Caco-2 (cell line): ENCODE measurements at regions not wholly inside any gene's neighbourhood (a gene's known extent, or its start where the extent isn't known, plus 50 kb on each side); places are given as distances from the start of the nearest gene placed in this dataset.

Source experiments
- BruUV-seq: library from RNA; stranded (reverse); fragments of 400-500 nt; replicated peaks from 2 replicates; lab custom pipeline; 2021; lab: Mats Ljungman, UMichigan
- CTCF ChIA-PET: fragments of 300-600 bp; sonication (Branson Sonifier 250); formaldehyde crosslinking; loops from one replicate; lab custom pipeline; 2022; ENCODE audit warnings: antibody characterized with exemption; lab: Charles Lee
- POLR2A ChIA-PET: fragments of 300-600 bp; sonication (Branson Sonifier 250); formaldehyde crosslinking; loops from one replicate; lab custom pipeline; 2022; ENCODE audit warnings: antibody characterized with exemption; lab: Charles Lee
- DNase-seq, 2 experiments: peaks; one replicate each; pipeline versions ENCODE4 v3.0.0 to v3.0.0-alpha.2; 2020 to 2022
- H3K27me3 ChIP-seq: replicated peaks from 2 replicates; pipeline ENCODE4 v1.6.0; 2011; ENCODE audit warnings: low read length; ENCODE audit not compliant: control insufficient read depth, insufficient read depth
- H3K36me3 ChIP-seq: 2 replicates; pipeline ENCODE4 v1.5.1; 2011; ENCODE audit warnings: low read length; ENCODE audit not compliant: control insufficient read depth, insufficient read depth
- H3K4me1 ChIP-seq: fragments of 250-450 bp; sonication (Bioruptor Pico); 2 replicates; pipeline ENCODE4 v1.5.1; 2020; ENCODE audit warnings: mild to moderate bottlenecking
- H3K4me3 ChIP-seq: 2 replicates; pipeline ENCODE4 v1.5.1; 2011; ENCODE audit warnings: low read depth, mild to moderate bottlenecking, control low read depth, low read length
- H3K9me3 ChIP-seq: fragments of 250-450 bp; sonication (Bioruptor Pico); 2 replicates; pipeline ENCODE4 v1.5.1; 2020; ENCODE audit warnings: mild to moderate bottlenecking, moderate library complexity
- H3K27ac Mint-ChIP-seq: one replicate; pipeline ENCODE4 v1.8.0; 2022; ENCODE audit warnings: mixed read lengths; ENCODE audit not compliant: unreplicated experiment
- H3K27me3 Mint-ChIP-seq: one replicate; pipeline ENCODE4 v1.8.0; 2022; ENCODE audit warnings: mixed read lengths; ENCODE audit not compliant: insufficient read depth, unreplicated experiment
- H3K36me3 Mint-ChIP-seq: one replicate; pipeline ENCODE4 v1.8.0; 2022; ENCODE audit warnings: mild to moderate bottlenecking, mixed read lengths; ENCODE audit not compliant: insufficient read depth, unreplicated experiment
- H3K4me1 Mint-ChIP-seq: one replicate; pipeline ENCODE4 v1.8.0; 2022; ENCODE audit warnings: low read depth, mixed read lengths; ENCODE audit not compliant: unreplicated experiment
- H3K4me3 Mint-ChIP-seq: one replicate; pipeline ENCODE4 v1.8.0; 2022; ENCODE audit warnings: mild to moderate bottlenecking, moderate library complexity, mixed read lengths; ENCODE audit not compliant: unreplicated experiment
- H3K9me3 Mint-ChIP-seq: one replicate; pipeline ENCODE4 v1.8.0; 2022; ENCODE audit warnings: mixed read lengths; ENCODE audit not compliant: unreplicated experiment
- intact Hi-C: fragments of 100-400 bp; cut with micrococcal nuclease; formaldehyde crosslinking; loops from one replicate; pipeline ENCODE4 v1.10.0; 2022; ENCODE audit not compliant: unreplicated experiment
- TF ChIP-seq, protein P1 (sequence below), 2 experiments: fragments of 200-600 bp in 1 of 2; IDR thresholded peaks; 1 replicate in 1 of 2; 2 replicates in 1 of 2; pipeline versions ENCODE4 v1.5.1 to v1.8.0; 2011 to 2022; ENCODE audit warnings: antibody characterized with exemption in 1 of 2, control low read depth in 1 of 2, inconsistent platforms in 1 of 2, low read depth in 1 of 2, low read length in 1 of 2, mild to moderate bottlenecking in 1 of 2, moderate library complexity in 1 of 2; ENCODE audit not compliant: insufficient read depth in 1 of 2, severe bottlenecking in 1 of 2, unreplicated experiment in 1 of 2

DNA sequence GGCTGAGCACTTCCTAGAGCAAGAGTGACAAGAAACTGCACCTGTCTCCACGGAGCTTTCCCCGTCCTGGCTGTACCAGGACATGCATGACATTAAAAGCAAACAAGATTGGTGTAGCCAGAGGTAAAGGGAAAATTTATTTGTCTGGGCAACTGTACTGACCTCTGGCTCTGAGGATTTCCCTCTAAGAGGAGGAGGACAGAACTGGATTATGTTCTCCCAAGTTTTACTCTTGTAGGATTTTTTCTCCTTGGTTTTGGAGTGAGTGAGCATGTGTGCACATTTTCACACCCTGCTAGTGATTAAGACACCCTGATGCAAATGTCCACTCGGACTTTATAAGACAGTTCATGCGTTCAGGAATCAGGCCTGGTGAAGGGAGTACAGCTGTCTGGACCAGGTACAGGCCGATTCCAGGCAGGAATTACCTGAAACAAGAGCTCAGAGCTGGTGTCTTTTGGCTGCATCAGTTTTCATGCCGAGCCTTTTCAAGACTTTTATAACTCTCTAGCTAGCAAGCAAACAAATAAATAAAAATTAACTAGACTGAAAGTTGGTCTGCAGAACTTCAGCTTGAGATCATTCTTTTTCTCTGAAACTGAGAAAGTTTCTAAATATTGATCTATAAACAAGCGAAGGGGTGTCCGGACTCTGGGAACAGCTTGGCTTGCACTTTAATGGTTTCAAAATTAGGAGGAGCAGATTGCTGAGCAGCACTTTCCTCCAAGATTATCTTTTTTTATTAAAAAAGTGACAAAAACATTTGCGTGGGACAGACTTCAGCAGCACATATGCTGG lies 51.3 kb upstream of the SPRY1 start:
- Histone ChIP-seq H3K9me3 (no peaks in the 10 kb centered on the region), H3K4me1 (peaks cover 24% of the 10 kb centered on the region), H3K27me3 (no peaks in the 10 kb centered on the region), H3K4me3 (no peak overlapping the region), H3K36me3 (no peaks in the 10 kb centered on the region)
- no peak for DNase-seq
- intact Hi-C loops, result no loop called here
- H3K27ac Mint-ChIP-seq, result no peak overlapping the region
- POLR2A ChIA-PET, result no interaction called here
- no peak overlapping the region for H3K4me3 Mint-ChIP-seq
- peaks cover 4% of the 10 kb centered on the region for H3K36me3 Mint-ChIP-seq
- no TSS peak for BruUV-seq
- no peaks in the 10 kb centered on the region for H3K27me3 Mint-ChIP-seq
- no peaks in the 10 kb centered on the region for H3K9me3 Mint-ChIP-seq
- CTCF ChIA-PET, result interaction anchor here (2.3 kb wide), 1 partner anchor 219 kb away, joined by 4 read pairs; no protein-coding TSS in a partner anchor
- TF ChIP-seq, protein P1, sequence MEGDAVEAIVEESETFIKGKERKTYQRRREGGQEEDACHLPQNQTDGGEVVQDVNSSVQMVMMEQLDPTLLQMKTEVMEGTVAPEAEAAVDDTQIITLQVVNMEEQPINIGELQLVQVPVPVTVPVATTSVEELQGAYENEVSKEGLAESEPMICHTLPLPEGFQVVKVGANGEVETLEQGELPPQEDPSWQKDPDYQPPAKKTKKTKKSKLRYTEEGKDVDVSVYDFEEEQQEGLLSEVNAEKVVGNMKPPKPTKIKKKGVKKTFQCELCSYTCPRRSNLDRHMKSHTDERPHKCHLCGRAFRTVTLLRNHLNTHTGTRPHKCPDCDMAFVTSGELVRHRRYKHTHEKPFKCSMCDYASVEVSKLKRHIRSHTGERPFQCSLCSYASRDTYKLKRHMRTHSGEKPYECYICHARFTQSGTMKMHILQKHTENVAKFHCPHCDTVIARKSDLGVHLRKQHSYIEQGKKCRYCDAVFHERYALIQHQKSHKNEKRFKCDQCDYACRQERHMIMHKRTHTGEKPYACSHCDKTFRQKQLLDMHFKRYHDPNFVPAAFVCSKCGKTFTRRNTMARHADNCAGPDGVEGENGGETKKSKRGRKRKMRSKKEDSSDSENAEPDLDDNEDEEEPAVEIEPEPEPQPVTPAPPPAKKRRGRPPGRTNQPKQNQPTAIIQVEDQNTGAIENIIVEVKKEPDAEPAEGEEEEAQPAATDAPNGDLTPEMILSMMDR (IDR thresholded peaks at IDR 0.05; ENCODE audit: insufficient read depth in 1 of 2, low read depth in 1 of 2, low read length in 1 of 2, severe bottlenecking in 1 of 2, unreplicated experiment in 1 of 2), result no peak
- H3K4me1 Mint-ChIP-seq, result peaks cover 32% of the 10 kb centered on the region

DNA sequence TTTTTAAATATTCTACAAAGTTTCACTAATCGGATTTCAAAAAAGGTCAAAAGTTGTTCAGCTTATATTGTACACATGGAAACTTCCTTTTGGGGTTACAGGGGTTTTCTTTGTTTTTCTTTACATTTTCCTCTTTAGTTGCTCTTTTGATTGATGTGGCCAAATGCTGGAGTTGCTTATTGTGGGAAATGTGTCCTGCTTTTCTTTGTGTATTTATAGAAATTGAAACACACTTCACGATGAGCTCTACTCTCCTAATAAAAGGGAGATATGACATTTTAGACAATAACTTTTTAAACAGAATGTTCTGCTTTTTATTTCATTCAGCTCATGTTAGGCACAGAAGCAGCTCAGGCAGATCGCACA lies 50.7 kb upstream of the SPRY1 start:
- CTCF ChIA-PET, result interaction anchor here (2.3 kb wide), 1 partner anchor 219 kb away, joined by 4 read pairs; no protein-coding TSS in a partner anchor
- H3K36me3 Mint-ChIP-seq, result peaks cover 7% of the 10 kb centered on the region
- intact Hi-C loops, result no loop called here
- Histone ChIP-seq H3K4me3 (no peak overlapping the region), H3K4me1 (peaks cover 26% of the 10 kb centered on the region), H3K36me3 (no peaks in the 10 kb centered on the region), H3K27me3 (no peaks in the 10 kb centered on the region), H3K9me3 (no peaks in the 10 kb centered on the region)
- no peaks in the 10 kb centered on the region for H3K27me3 Mint-ChIP-seq
- TF ChIP-seq, protein P1 (IDR thresholded peaks at IDR 0.05; ENCODE audit: insufficient read depth in 1 of 2, low read depth in 1 of 2, low read length in 1 of 2, severe bottlenecking in 1 of 2, unreplicated experiment in 1 of 2), result no peak
- no peak for DNase-seq
- no peaks in the 10 kb centered on the region for H3K9me3 Mint-ChIP-seq
- H3K27ac Mint-ChIP-seq, result no peak overlapping the region
- BruUV-seq, result no TSS peak
- H3K4me3 Mint-ChIP-seq, result no peak overlapping the region
- POLR2A ChIA-PET, result no interaction called here
- peaks cover 34% of the 10 kb centered on the region for H3K4me1 Mint-ChIP-seq

DNA sequence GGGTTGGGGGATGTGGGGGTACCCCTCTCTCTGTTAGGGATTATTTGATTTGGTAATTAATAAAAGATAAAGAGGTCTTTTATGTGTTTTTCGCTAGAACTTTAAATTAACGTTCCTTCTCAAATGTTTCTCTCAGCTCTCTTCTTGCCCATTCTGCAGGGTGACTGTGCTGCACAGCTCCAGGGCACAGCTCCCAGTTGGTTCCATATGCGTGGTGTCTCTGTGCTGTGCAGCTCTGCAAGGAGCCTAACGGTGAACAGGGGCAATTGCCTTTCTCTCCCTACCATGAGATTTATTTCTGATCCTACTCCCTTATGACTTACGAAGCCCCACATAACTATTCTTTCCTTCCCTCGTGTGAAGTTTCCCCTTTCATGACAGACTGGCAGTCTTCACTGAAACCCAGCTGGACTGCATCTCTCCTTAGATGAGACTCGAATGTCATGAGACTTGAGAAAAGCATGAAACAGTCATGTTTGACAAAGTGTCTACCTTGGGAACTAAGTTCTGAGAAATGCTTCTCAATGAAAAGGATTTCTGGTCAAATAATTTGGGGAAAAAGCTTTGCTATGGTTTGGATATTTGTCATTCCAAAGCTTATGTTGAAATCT lies 50.2 kb upstream of the SPRY1 start:
- no TSS peak for BruUV-seq
- peaks cover 28% of the 10 kb centered on the region for H3K4me1 ChIP-seq
- no peaks in the 10 kb centered on the region for H3K9me3 ChIP-seq
- POLR2A ChIA-PET, result no interaction called here
- no peak overlapping the region for H3K4me3 Mint-ChIP-seq
- H3K4me3 ChIP-seq, result no peak overlapping the region
- intact Hi-C loops, result no loop called here
- TF ChIP-seq, protein P1 (IDR thresholded peaks at IDR 0.05; ENCODE audit: insufficient read depth in 1 of 2, low read depth in 1 of 2, low read length in 1 of 2, severe bottlenecking in 1 of 2, unreplicated experiment in 1 of 2), result no peak
- no peak for DNase-seq
- peaks cover 34% of the 10 kb centered on the region for H3K4me1 Mint-ChIP-seq
- H3K27ac Mint-ChIP-seq, result peak overlapping the region; percentile 69
- no peaks in the 10 kb centered on the region for H3K27me3 ChIP-seq
- peaks cover 7% of the 10 kb centered on the region for H3K36me3 Mint-ChIP-seq
- no peaks in the 10 kb centered on the region for H3K27me3 Mint-ChIP-seq
- H3K36me3 ChIP-seq, result no peaks in the 10 kb centered on the region
- H3K9me3 Mint-ChIP-seq, result no peaks in the 10 kb centered on the region
- CTCF ChIA-PET, result interaction anchor here (2.3 kb wide), 1 partner anchor 218 kb away, joined by 4 read pairs; no protein-coding TSS in a partner anchor
